IMR-90 (cell line): ENCODE measurements at regions not wholly inside any gene's neighbourhood (a gene's known extent, or its start where the extent isn't known, plus 50 kb on each side); places are given as distances from the start of the nearest gene placed in this dataset.
"Not testable (repeated sequence)": the region's sequence is repeated elsewhere in the genome, so short reads cannot be mapped to it uniquely, and the experiment has no call there.

Experiments
- ATAC-seq: fragments of 200-7000 bp; cut with Tn5 transposase; 2 replicates; pipeline ENCODE4 v1.9.1; 2020; ENCODE audit warnings: low read depth, mild to moderate bottlenecking, moderate library complexity
- BruUV-seq: library from RNA; stranded (reverse); fragments of 400-500 nt; replicated peaks from 2 replicates; lab custom pipeline; 2021; lab: Mats Ljungman, UMichigan
- CTCF ChIA-PET: fragments of 300-600 bp; formaldehyde crosslinking; extraction: SDS; loops from one replicate; lab custom pipeline; 2021; ENCODE audit warnings: antibody characterized with exemption; lab: Yijun Ruan, JAX
- POLR2A ChIA-PET: fragments of 300-600 bp; sonication (Branson Sonifier 250); formaldehyde crosslinking; loops from one replicate; lab custom pipeline; 2022; ENCODE audit warnings: antibody characterized with exemption; ENCODE audit not compliant: unreplicated experiment; lab: Charles Lee
- DNase-seq: peaks from one replicate; pipeline ENCODE4 v3.0.0; 2013
- H2AFZ ChIP-seq: replicated peaks from 2 replicates; pipeline ENCODE3; 2013; ENCODE audit warnings: low read length, mild to moderate bottlenecking; ENCODE audit not compliant: poor library complexity
- H2AK5ac ChIP-seq: 2 replicates; pipeline ENCODE4 v1.6.1; 2013; ENCODE audit warnings: low read depth, low read length, inconsistent platforms
- H2AK9ac ChIP-seq: replicated peaks from 2 replicates; pipeline ENCODE3; 2013; ENCODE audit warnings: mild to moderate bottlenecking, low read depth, low read length, moderate library complexity; ENCODE audit not compliant: poor library complexity
- H2BK120ac ChIP-seq: 2 replicates; pipeline ENCODE4 v1.6.1; 2013; ENCODE audit warnings: low read depth, low read length, inconsistent platforms
- H2BK15ac ChIP-seq: 3 replicates; pipeline ENCODE4 v1.6.1; 2013; ENCODE audit warnings: low read depth, low read length, inconsistent platforms
- H2BK20ac ChIP-seq: 2 replicates; pipeline ENCODE4 v1.6.1; 2013; ENCODE audit warnings: low read depth, mild to moderate bottlenecking, inconsistent platforms, low read length, moderate library complexity
- H2BK5ac ChIP-seq: 2 replicates; pipeline ENCODE4 v1.6.1; 2013; ENCODE audit warnings: mild to moderate bottlenecking, low read depth, low read length, inconsistent platforms; ENCODE audit not compliant: poor library complexity, severe bottlenecking
- H3K14ac ChIP-seq: replicated peaks from 2 replicates; pipeline ENCODE4 v1.6.1; 2013; ENCODE audit warnings: low read depth, low read length, inconsistent platforms
- H3K18ac ChIP-seq: 2 replicates; pipeline ENCODE4 v1.6.1; 2013; ENCODE audit warnings: low read depth, low read length, control low read depth
- H3K23ac ChIP-seq: 2 replicates; pipeline ENCODE4 v1.6.1; 2013; ENCODE audit warnings: low read depth, low read length, inconsistent platforms
- H3K27ac ChIP-seq: 2 replicates; pipeline ENCODE4 v1.5.1; 2013; ENCODE audit warnings: mild to moderate bottlenecking, control low read depth, low read length; ENCODE audit not compliant: insufficient read depth
- H3K27me3 ChIP-seq: 2 replicates; pipeline ENCODE4 v1.6.1; 2013; ENCODE audit warnings: low read length; ENCODE audit not compliant: control insufficient read depth, insufficient read depth
- H3K36me3 ChIP-seq: 2 replicates; pipeline ENCODE4 v1.6.1; 2013; ENCODE audit warnings: low read length, mixed read lengths; ENCODE audit not compliant: control insufficient read depth, insufficient read depth
- H3K4ac ChIP-seq: 2 replicates; pipeline ENCODE4 v1.6.1; 2013; ENCODE audit warnings: low read depth, low read length, inconsistent platforms
- H3K4me1 ChIP-seq: 2 replicates; pipeline ENCODE4 v1.6.1; 2013; ENCODE audit warnings: low read length, mixed read lengths; ENCODE audit not compliant: control insufficient read depth, insufficient read depth
- H3K4me2 ChIP-seq: 2 replicates; pipeline ENCODE4 v1.6.1; 2013; ENCODE audit warnings: low read depth, mild to moderate bottlenecking, control low read depth, low read length, moderate library complexity
- H3K4me3 ChIP-seq: 2 replicates; pipeline ENCODE4 v1.5.1; 2013; ENCODE audit warnings: low read depth, mild to moderate bottlenecking, control low read depth, low read length, moderate library complexity; ENCODE audit not compliant: insufficient read depth
- H3K56ac ChIP-seq: 2 replicates; pipeline ENCODE4 v1.6.1; 2013; ENCODE audit warnings: low read length, inconsistent platforms; ENCODE audit not compliant: insufficient read depth; ENCODE audit errors: extremely low read depth
- H3K79me1 ChIP-seq, 2 experiments: 2 replicates each; pipeline ENCODE4 v1.6.1; 2013; ENCODE audit warnings: low read length in 2 of 2, inconsistent platforms in 1 of 2, low read depth in 1 of 2
- H3K9ac ChIP-seq: 2 replicates; pipeline ENCODE4 v1.6.1; 2013; ENCODE audit warnings: low read depth, low read length, control low read depth
- H3K9me1 ChIP-seq: 2 replicates; pipeline ENCODE4 v1.6.1; 2013; ENCODE audit warnings: low read length, inconsistent platforms; ENCODE audit not compliant: insufficient read depth
- H3K9me3 ChIP-seq: 2 replicates; pipeline ENCODE4 v1.6.1; 2013; ENCODE audit warnings: low read length; ENCODE audit not compliant: control insufficient read depth, insufficient read depth
- H4K20me1 ChIP-seq: 2 replicates; pipeline ENCODE4 v1.6.1; 2013; ENCODE audit warnings: low read length, inconsistent platforms; ENCODE audit not compliant: insufficient read depth
- H4K5ac ChIP-seq: 2 replicates; pipeline ENCODE4 v1.6.1; 2013; ENCODE audit warnings: mild to moderate bottlenecking, low read depth, low read length, control low read depth
- H4K8ac ChIP-seq, 2 experiments: 2 replicates each; pipeline ENCODE4 v1.6.1; 2013; ENCODE audit warnings: low read depth in 2 of 2, low read length in 2 of 2, control low read depth in 1 of 2, inconsistent platforms in 1 of 2
- H4K91ac ChIP-seq: 2 replicates; pipeline ENCODE4 v1.6.1; 2013; ENCODE audit warnings: low read depth, low read length, inconsistent platforms; ENCODE audit not compliant: insufficient read depth
- WGBS, 2 experiments: methylation state at CpG; one replicate each; pipeline versions ENCODE4 v1.1.5 to v1.1.7; 2013; ENCODE audit warnings: missing lambda C conversion rate in 2 of 2; ENCODE audit not compliant: insufficient read length in 1 of 2; ENCODE audit errors: extremely low coverage in 2 of 2; 5-methylcytosine and 5-hydroxymethylcytosine counted together
- dilution Hi-C: fragments of 300-500 bp; cut with HindIII; formaldehyde crosslinking; loops from one replicate; pipeline ENCODE4 v1.14.3; 2018; ENCODE audit warnings: low sequenced_read_pairs; ENCODE audit not compliant: unreplicated experiment
- in situ Hi-C: fragments of 300-500 bp; cut with MboI; formaldehyde crosslinking; loops from 3 replicates; pipeline ENCODE4 v1.14.3; 2019; ENCODE audit warnings: low sequenced_read_pairs, inconsistent platforms, mixed read lengths
- intact Hi-C: fragments of 100-400 bp; cut with micrococcal nuclease; formaldehyde crosslinking; loops from 2 replicates; pipeline ENCODE4 v1.10.0; 2022

DNA sequence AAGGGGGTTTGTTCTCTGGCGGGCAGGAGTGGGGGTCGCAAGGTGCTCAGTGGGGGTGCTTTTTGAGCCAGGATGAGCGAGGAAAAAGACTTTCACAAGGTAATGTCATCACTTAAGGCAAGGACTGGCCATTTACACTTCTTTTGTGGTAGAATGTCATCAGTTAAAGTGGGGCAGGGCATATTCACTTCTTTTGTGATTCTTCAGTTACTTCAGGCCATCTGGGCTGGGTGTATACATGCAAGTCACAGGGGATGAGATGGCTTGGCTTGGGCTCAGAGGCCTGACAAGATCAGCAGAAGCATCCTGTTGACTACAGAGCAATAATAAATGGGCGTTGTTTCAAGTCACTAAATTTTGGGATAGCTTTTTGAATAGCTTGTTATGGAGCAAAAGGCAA lies 586.4 kb upstream of the MBL2 start:
- intact Hi-C loops, ATAC-seq, BruUV-seq: not testable (repeated sequence)

More for the DNA sequence above, 586.4 kb upstream of the MBL2 start:
- H3K79me1 ChIP-seq, H3K23ac ChIP-seq, H3K27ac ChIP-seq, H3K18ac ChIP-seq, H2AFZ ChIP-seq, H4K8ac ChIP-seq, H2BK15ac ChIP-seq, dilution Hi-C loops, H3K4me3 ChIP-seq, H2AK5ac ChIP-seq, H3K4ac ChIP-seq, H2BK5ac ChIP-seq, H3K9me3 ChIP-seq, H2BK20ac ChIP-seq, in situ Hi-C loops, H3K9ac ChIP-seq, H4K20me1 ChIP-seq, H3K9me1 ChIP-seq, H3K56ac ChIP-seq, H3K14ac ChIP-seq, POLR2A ChIA-PET, H2BK120ac ChIP-seq, DNase-seq, H3K27me3 ChIP-seq, H3K36me3 ChIP-seq, CTCF ChIA-PET, H3K4me2 ChIP-seq, H4K5ac ChIP-seq, H3K4me1 ChIP-seq, H2AK9ac ChIP-seq, H4K91ac ChIP-seq: not testable (repeated sequence)
- no CpG with 5 or more reads among the region's 4 CpGs for WGBS, 2 experiments
